A549 (cell line): ENCODE measurements at regions not wholly inside any gene's neighbourhood (a gene's known extent, or its start where the extent isn't known, plus 50 kb on each side); places are given as distances from the start of the nearest gene placed in this dataset.
A peak's percentile ranks its signal among the peaks of the same experiment; 100 is the strongest.

Experiments used
- ATAC-seq, 2 experiments: fragments of 200-7000 bp in 1 of 2; fragments of >200 bp in 1 of 2; cut with Nextera tagmentation in 1 of 2; cut with Tn5 transposase in 1 of 2; 3 replicates each; pipeline versions ENCODE4 v1.8.0 to v1.9.1; 2018 to 2020; ENCODE audit warnings: mild to moderate bottlenecking in 1 of 2, moderate library complexity in 1 of 2
- CTCF ChIA-PET: fragments of 300-600 bp; sonication (Branson Sonifier 250); formaldehyde crosslinking; extraction: SDS; loops from one replicate; lab custom pipeline; 2021; ENCODE audit warnings: antibody characterized with exemption, inconsistent platforms; lab: Yijun Ruan, JAX
- POLR2A ChIA-PET: fragments of 350-600 bp; formaldehyde crosslinking; extraction: SDS; loops from one replicate; lab custom pipeline; 2021; ENCODE audit warnings: antibody characterized with exemption, inconsistent platforms; lab: Yijun Ruan, JAX
- DNase-seq, 2 experiments: peaks; one replicate each; pipeline versions ENCODE4 v3.0.0 to v3.0.0-alpha.2; 2011 to 2016; ENCODE audit warnings: low read depth in 1 of 2, low spot score in 1 of 2
- FAIRE-seq: peaks from 2 replicates; lab custom pipeline; 2011; peaks lifted over from hg19 to GRCh38; lab: Jason Lieb, UNC
- H3K27ac ChIP-seq, 2 experiments: fragments of >200 bp; sonication (Bioruptor Twin); formaldehyde crosslinking; 3 replicates each; pipeline ENCODE4 v1.5.1; 2016 to 2017
- H3K4me1 ChIP-seq: fragments of >200 bp; sonication (Bioruptor Twin); formaldehyde crosslinking; 3 replicates; pipeline ENCODE4 v1.6.1; 2016
- H3K4me2 ChIP-seq: fragments of >200 bp; sonication (Bioruptor Twin); formaldehyde crosslinking; 3 replicates; pipeline ENCODE4 v1.6.1; 2016
- H3K4me3 ChIP-seq: fragments of >200 bp; sonication (Bioruptor Twin); formaldehyde crosslinking; 3 replicates; pipeline ENCODE4 v1.5.1; 2016
- H3K9me3 ChIP-seq: fragments of >200 bp; sonication (Bioruptor Twin); formaldehyde crosslinking; 3 replicates; pipeline ENCODE4 v1.6.1; 2016
- BHLHE40 ChIP-seq: IDR thresholded peaks from 2 replicates; pipeline ENCODE4 v1.6.1; 2012; ENCODE audit warnings: low read depth, low read length, inconsistent platforms
- CHD2 ChIP-seq: fragments of 150-350 bp; IDR thresholded peaks from 2 replicates; pipeline ENCODE4 v1.6.1; 2014; ENCODE audit warnings: low read length; ENCODE audit not compliant: partially characterized antibody
- EHF ChIP-seq: fragments of 250-450 bp; sonication (Bioruptor Pico); IDR thresholded peaks from 2 replicates; pipeline ENCODE4 v1.5.0; 2020; ENCODE audit warnings: mild to moderate bottlenecking
- EHMT2 ChIP-seq: fragments of 200-600 bp; sonication (generic); IDR thresholded peaks from 2 replicates; pipeline ENCODE4 v1.6.1; 2016; ENCODE audit warnings: antibody characterized with exemption, low read depth, mild to moderate bottlenecking, moderate library complexity
- ELK1 ChIP-seq: fragments of 150-350 bp; IDR thresholded peaks from 2 replicates; pipeline ENCODE4 v1.6.1; 2014; ENCODE audit warnings: low read depth, mild to moderate bottlenecking, low read length
- HDAC2 ChIP-seq: fragments of 200-600 bp; sonication (generic); IDR thresholded peaks from 2 replicates; pipeline ENCODE4 v1.6.1; 2016
- HEYL ChIP-seq: fragments of 250-450 bp; sonication (Bioruptor Pico); IDR thresholded peaks from 2 replicates; pipeline ENCODE4 v1.8.0; 2021; ENCODE audit warnings: mild to moderate bottlenecking, moderate library complexity
- HOXA7 ChIP-seq: fragments of 250-450 bp; sonication (Bioruptor Pico); IDR thresholded peaks from 2 replicates; pipeline ENCODE4 v1.5.0; 2020; ENCODE audit warnings: mild to moderate bottlenecking, moderate library complexity
- HOXB13 ChIP-seq: fragments of 250-450 bp; sonication (Bioruptor Pico); IDR thresholded peaks from 2 replicates; pipeline ENCODE4 v1.5.0; 2020; ENCODE audit warnings: low read depth, mild to moderate bottlenecking, moderate library complexity
- HOXB5 ChIP-seq: fragments of 250-450 bp; sonication (Bioruptor Pico); IDR thresholded peaks from 2 replicates; pipeline ENCODE4 v1.5.0; 2020; ENCODE audit warnings: mild to moderate bottlenecking, moderate library complexity
- MAX ChIP-seq: IDR thresholded peaks from 2 replicates; pipeline ENCODE4 v1.6.1; 2012
- NFE2L2 ChIP-seq: fragments of 150-350 bp; conservative IDR thresholded peaks from 2 replicates; pipeline ENCODE4 v1.6.1; 2014; ENCODE audit warnings: low read length
- NPAS2 ChIP-seq: fragments of 250-450 bp; sonication (Bioruptor Pico); IDR thresholded peaks from 2 replicates; pipeline ENCODE4 v1.8.0; 2022; ENCODE audit warnings: mild to moderate bottlenecking, moderate library complexity, borderline replicate concordance
- NR3C1 ChIP-seq: fragments of >200 bp; sonication (Bioruptor Twin); formaldehyde crosslinking; IDR thresholded peaks from 3 replicates; pipeline ENCODE4 v1.6.1; 2017
- REST ChIP-seq: fragments of 200-600 bp; sonication (generic); IDR thresholded peaks from 2 replicates; pipeline ENCODE4 v1.6.1; 2016; ENCODE audit warnings: antibody characterized with exemption, mild to moderate bottlenecking, moderate library complexity
- ZC3H11A ChIP-seq: fragments of 450-650 bp; IDR thresholded peaks from 2 replicates; pipeline ENCODE4 v1.6.1; 2014; ENCODE audit warnings: antibody characterized with exemption, mild to moderate bottlenecking
- ZFP36 ChIP-seq: fragments of 450-650 bp; IDR thresholded peaks from 2 replicates; pipeline ENCODE4 v1.6.1; 2014; ENCODE audit warnings: borderline replicate concordance; ENCODE audit not compliant: partially characterized antibody
- ZSCAN20 ChIP-seq: fragments of 250-450 bp; sonication (Bioruptor Pico); IDR thresholded peaks from 2 replicates; pipeline ENCODE4 v1.8.0; 2022; ENCODE audit warnings: mild to moderate bottlenecking, moderate library complexity
- WGBS: methylation state at CpG from one replicate; pipeline ENCODE4 v1.1.6; 2017; ENCODE audit errors: missing lambda C conversion rate; 5-methylcytosine and 5-hydroxymethylcytosine counted together

- no peaks in the 10 kb centered on the region for H3K9me3 ChIP-seq
- no peak overlapping the region for H3K4me2 ChIP-seq
- H3K4me1 ChIP-seq: no peaks in the 10 kb centered on the region
- CTCF ChIA-PET: no interaction called here
- 37% methylated on average over 5 of the region's 5 CpGs for WGBS
- no peak for DNase-seq
- no peak for ATAC-seq
- H3K27ac ChIP-seq: no peak overlapping the region
- no peak for FAIRE-seq
- POLR2A ChIA-PET: no interaction called here
- H3K4me3 ChIP-seq: no peak overlapping the region
- no peak for TF ChIP-seq CHD2
Measured at GRCh38 chr5:6308683-6309082, 69.7 kb downstream of the MED10 start.

GRCh38 chr5:6307304-6307703, 71.0 kb downstream of the MED10 start:
- no peak overlapping the region for H3K4me2 ChIP-seq
- no peak overlapping the region for H3K27ac ChIP-seq
- WGBS: 29% methylated on average over 5 of the region's 5 CpGs
- DNase-seq (no peak), FAIRE-seq (no peak), ATAC-seq (no peak)
- CTCF ChIA-PET: no interaction called here
- no peaks in the 10 kb centered on the region for H3K4me1 ChIP-seq
- H3K4me3 ChIP-seq: no peak overlapping the region
- TF ChIP-seq NPAS2 (CRISPR knock-in tag) (no peak), MAX (no peak), NR3C1 (no peak), HEYL (CRISPR knock-in tag) (no peak), NFE2L2 (no peak)
- POLR2A ChIA-PET: no interaction called here
- no peaks in the 10 kb centered on the region for H3K9me3 ChIP-seq

GRCh38 chr5:6305853-6306252, 72.5 kb downstream of the MED10 start:
- H3K4me1 ChIP-seq: no peaks in the 10 kb centered on the region
- H3K27ac ChIP-seq: no peak overlapping the region
- WGBS: 3% methylated on average over 6 of the region's 6 CpGs
- H3K9me3 ChIP-seq: no peaks in the 10 kb centered on the region
- no peak overlapping the region for H3K4me3 ChIP-seq
- ChIA-PET POLR2A (no interaction called here), CTCF (interaction anchor here (0.7 kb wide), 1 partner anchor 144 kb away, joined by 3 read pairs; no protein-coding TSS in a partner anchor)
- DNase-seq (no peak), ATAC-seq (no peak), FAIRE-seq (no peak)
- TF ChIP-seq ELK1 (no peak), EHMT2 (no peak), HOXB5 (CRISPR knock-in tag) (no peak), HDAC2 (no peak), NR3C1 (no peak), ZC3H11A (no peak), EHF (no peak), HOXB13 (CRISPR knock-in tag) (no peak), ZFP36 (no peak), HOXA7 (CRISPR knock-in tag) (no peak), BHLHE40 (no peak), ZSCAN20 (CRISPR knock-in tag) (no peak), MAX (no peak)
- no peak overlapping the region for H3K4me2 ChIP-seq

GRCh38 chr5:6302684-6303083, 75.7 kb downstream of the MED10 start:
- Histone ChIP-seq H3K4me1 (no peaks in the 10 kb centered on the region), H3K4me3 (no peak overlapping the region), H3K9me3 (no peaks in the 10 kb centered on the region), H3K27ac (no peak overlapping the region), H3K4me2 (no peak overlapping the region)
- ATAC-seq (no peak), FAIRE-seq (no peak), DNase-seq (no peak)
- peak; percentile 85 for TF ChIP-seq REST
- no peak for TF ChIP-seq MAX
- WGBS: 50% methylated on average over 5 of the region's 5 CpGs
- CTCF ChIA-PET: interaction anchor here (0.5 to 0.7 kb wide), 2 partner anchors 20 to 728 kb away, joined by 3 read pairs; no protein-coding TSS in a partner anchor
- POLR2A ChIA-PET: no interaction called here
